ENCODE measurements at regions not wholly inside any gene's neighbourhood (a gene's known extent, or its start where the extent isn't known, plus 50 kb on each side); places are given as distances from the start of the nearest gene placed in this dataset.
"Not testable (repeated sequence)": the region's sequence is repeated elsewhere in the genome, so short reads cannot be mapped to it uniquely, and the experiment has no call there.

GRCh38 chr13:37164635-37165034 lies 59.2 kb upstream of the CSNK1A1L start:
- DNase-seq (ENCODE audit: low spot score), result no peak

GRCh38 chr13:37163641-37164265 lies 58.3 kb upstream of the CSNK1A1L start:
- DNase-seq (ENCODE audit: low spot score), result no peak

DNA sequence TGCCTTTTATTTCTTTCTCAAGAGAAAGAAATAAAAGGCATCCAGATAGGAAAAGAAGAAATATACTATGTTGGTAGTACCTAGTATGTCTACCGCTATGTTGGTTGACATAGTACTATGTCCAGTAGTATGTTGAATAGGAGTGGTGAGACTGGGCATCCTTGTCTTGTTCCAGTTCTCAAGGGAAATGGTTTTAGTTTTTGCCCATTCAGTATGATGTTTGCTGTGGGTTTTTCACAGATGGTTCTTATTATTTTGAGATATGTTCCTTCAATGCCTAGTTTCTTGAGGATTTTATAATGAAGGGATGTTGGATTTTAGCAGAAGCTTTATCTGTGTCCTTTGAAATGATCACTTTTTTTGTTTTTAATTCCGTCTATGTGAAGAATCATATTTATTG lies 53.0 kb upstream of the CSNK1A1L start:
- no peak for DNase-seq (ENCODE audit: low spot score)

- not testable (repeated sequence) for DNase-seq (ENCODE audit: low spot score)
Measured at GRCh38 chr13:37155613-37156097, 50.2 kb upstream of the CSNK1A1L start.
